ENCODE measurements at regions not wholly inside any gene's neighbourhood (a gene's known extent, or its start where the extent isn't known, plus 50 kb on each side); places are given as distances from the start of the nearest gene placed in this dataset.

GRCh38 chr16:85267414-85267945 lies 155.2 kb upstream of the CIBAR2 start:
- Histone ChIP-seq H2BK15ac (ENCODE audit: low read depth, low read length) (no peak overlapping the region), H3K18ac (ENCODE audit: low read depth, low read length) (no peak overlapping the region), H4K5ac (ENCODE audit: low read depth, low read length) (no peak overlapping the region), H3K79me1 (ENCODE audit: low read depth in 1 of 2, low read length in 2 of 2) (peaks cover 7 to 65% of the 10 kb centered on the region in 2 experiments), H4K8ac (ENCODE audit: low read depth in 2 of 2, low read length in 2 of 2) (no peak overlapping the region), H2BK20ac (ENCODE audit: low read depth, low read length) (no peak overlapping the region), H3K9me1 (ENCODE audit: insufficient read depth, low read length) (no peaks in the 10 kb centered on the region), H2BK120ac (ENCODE audit: low read depth, low read length) (no peak overlapping the region), H3K9me3 (ENCODE audit: control insufficient read depth, insufficient read depth, low read length) (no peaks in the 10 kb centered on the region), H3K4ac (ENCODE audit: low read depth, low read length) (no peak overlapping the region), H3K36me3 (ENCODE audit: control insufficient read depth, insufficient read depth, low read length) (no peaks in the 10 kb centered on the region), H3K56ac (ENCODE audit: extremely low read depth, insufficient read depth, low read length) (no peak overlapping the region), H2AK5ac (ENCODE audit: low read depth, low read length) (no peak overlapping the region), H3K27ac (ENCODE audit: insufficient read depth, low read length) (no peak overlapping the region), H3K14ac (replicated peaks; ENCODE audit: low read depth, low read length) (no peak overlapping the region), H3K9ac (ENCODE audit: low read depth, low read length) (no peak overlapping the region), H3K23ac (ENCODE audit: low read depth, low read length) (no peak overlapping the region), H4K20me1 (ENCODE audit: insufficient read depth, low read length) (peaks cover 97% of the 10 kb centered on the region), H2AK9ac (replicated peaks; ENCODE audit: low read depth, low read length, poor library complexity) (no peak overlapping the region), H4K91ac (ENCODE audit: insufficient read depth, low read depth, low read length) (no peak overlapping the region), H2BK5ac (ENCODE audit: low read depth, low read length, poor library complexity, severe bottlenecking) (no peak overlapping the region), H3K4me2 (ENCODE audit: low read depth, low read length) (no peak overlapping the region), H3K4me3 (ENCODE audit: insufficient read depth, low read depth, low read length) (no peak overlapping the region), H3K4me1 (ENCODE audit: control insufficient read depth, insufficient read depth, low read length) (no peaks in the 10 kb centered on the region), H3K27me3 (ENCODE audit: control insufficient read depth, insufficient read depth, low read length) (no peaks in the 10 kb centered on the region), H2AFZ (replicated peaks; ENCODE audit: low read length, poor library complexity) (no peak overlapping the region)
- ChIA-PET CTCF (interaction anchor here (0.5 kb wide), 1 partner anchor 78 kb away, joined by 3 read pairs; no protein-coding TSS in a partner anchor), POLR2A (ENCODE audit: unreplicated experiment) (no interaction called here)
- ATAC-seq (ENCODE audit: low read depth): no peak
- intact Hi-C loops (cut with micrococcal nuclease): no loop called here
- DNase-seq: no peak
- TF ChIP-seq FOS (IDR thresholded peaks at IDR 0.05; ENCODE audit: low read depth, low read length) (no peak), RFX5 (IDR thresholded peaks at IDR 0.05; ENCODE audit: low read depth, low read length) (no peak), MXI1 (IDR thresholded peaks at IDR 0.05; ENCODE audit: borderline replicate concordance, low read depth, low read length) (no peak), SMC3 (IDR thresholded peaks at IDR 0.05; ENCODE audit: low read depth, low read length) (no peak), RAD21 (IDR thresholded peaks at IDR 0.05; ENCODE audit: low read length) (no peak), CHD1 (IDR thresholded peaks at IDR 0.05; ENCODE audit: low read depth, low read length) (no peak), USF2 (IDR thresholded peaks at IDR 0.05; ENCODE audit: low read depth, low read length) (no peak), CTCF (conservative IDR thresholded peaks at IDR 0.05; ENCODE audit: low read depth, low read length) (no peak), CEBPB (IDR thresholded peaks at IDR 0.05; ENCODE audit: low read depth, low read length) (no peak), RCOR1 (IDR thresholded peaks at IDR 0.05; ENCODE audit: insufficient replicate concordance, low read length) (no peak)
- in situ Hi-C loops (cut with MboI; ENCODE audit: low sequenced_read_pairs): no loop called here
- BruUV-seq (replicated peaks): no TSS peak
- whole genome bisulfite sequencing, 2 experiments (ENCODE audit: extremely low coverage in 2 of 2, insufficient read length in 1 of 2): 100% methylated on average over 2 of the region's 10 CpGs; no CpG with 5 or more reads in 1 of the 2 experiments
- dilution Hi-C loops (cut with HindIII; ENCODE audit: low sequenced_read_pairs, unreplicated experiment): no loop called here

Measured in IMR-90 (cell line).